Endothelial cell of umbilical vein (primary cell): ENCODE measurements at regions not wholly inside any gene's neighbourhood (a gene's known extent, or its start where the extent isn't known, plus 50 kb on each side); places are given as distances from the start of the nearest gene placed in this dataset.

Source experiments
- BruUV-seq: library from RNA; stranded (reverse); fragments of 400-500 nt; replicated peaks from 2 replicates; lab custom pipeline; 2021; lab: Mats Ljungman, UMichigan
- CTCF ChIA-PET: fragments of 300-600, 350-600 bp; sonication (Branson Sonifier 250); formaldehyde crosslinking; loops from one replicate; lab custom pipeline; 2021; ENCODE audit warnings: antibody characterized with exemption, inconsistent platforms; lab: Charles Lee
- POLR2A ChIA-PET: fragments of 300-600, 350-600 bp; sonication (Branson Sonifier 250); formaldehyde crosslinking; loops from one replicate; lab custom pipeline; 2021; ENCODE audit warnings: antibody characterized with exemption, inconsistent platforms; lab: Charles Lee
- DNase-seq: peaks from one replicate; pipeline ENCODE4 v3.0.0-alpha.2; 2011; ENCODE audit warnings: low read depth, low spot score
- FAIRE-seq: peaks from 2 replicates; lab custom pipeline; 2011; peaks lifted over from hg19 to GRCh38; lab: Jason Lieb, UNC
- H2AFZ ChIP-seq: 2 replicates; pipeline ENCODE4 v1.6.0; 2012; ENCODE audit warnings: low read depth, low read length, control low read depth, inconsistent platforms
- H3K27ac ChIP-seq: 2 replicates; pipeline ENCODE4 v1.5.1; 2011; ENCODE audit warnings: low read depth, mild to moderate bottlenecking, control low read depth, low read length, moderate library complexity; ENCODE audit not compliant: insufficient read depth
- H3K27me3 ChIP-seq, 2 experiments: 2 replicates each; pipeline versions ENCODE4 v1.6.0 to v1.6.1; 2011; ENCODE audit warnings: low read length in 2 of 2, mixed read lengths in 1 of 2; ENCODE audit not compliant: control insufficient read depth in 2 of 2, insufficient read depth in 2 of 2
- H3K36me3 ChIP-seq, 2 experiments: 2 replicates in 1 of 2; 3 replicates in 1 of 2; pipeline ENCODE4 v1.5.1; 2011; ENCODE audit warnings: low read length in 2 of 2, mild to moderate bottlenecking in 1 of 2, moderate library complexity in 1 of 2; ENCODE audit not compliant: control insufficient read depth in 2 of 2, insufficient read depth in 2 of 2; ENCODE audit errors: extremely low read depth in 1 of 2
- H3K4me1 ChIP-seq: 3 replicates; pipeline ENCODE4 v1.5.1; 2011; ENCODE audit warnings: mild to moderate bottlenecking, low read length; ENCODE audit not compliant: control insufficient read depth, insufficient read depth; ENCODE audit errors: extremely low read depth
- H3K4me2 ChIP-seq: 2 replicates; pipeline ENCODE4 v1.6.1; 2011; ENCODE audit warnings: low read length, control low read depth, mixed read lengths; ENCODE audit not compliant: insufficient read depth
- H3K4me3 ChIP-seq, 3 experiments: fragments of 200-600 bp in 1 of 3; sonication (generic), shearing (Covaris generic) in 1 of 3; replicated peaks in 1 of 3; 2 replicates each; pipeline ENCODE4 v1.5.1; 2011 to 2016; ENCODE audit warnings: control low read depth in 3 of 3, low read length in 3 of 3, mild to moderate bottlenecking in 2 of 3, inconsistent platforms in 1 of 3, low read depth in 1 of 3, moderate library complexity in 1 of 3; ENCODE audit not compliant: insufficient read depth in 1 of 3
- H3K79me2 ChIP-seq: 2 replicates; pipeline ENCODE4 v1.6.0; 2012; ENCODE audit warnings: low read length, inconsistent platforms; ENCODE audit not compliant: control insufficient read depth, insufficient read depth
- H3K9ac ChIP-seq: replicated peaks from 2 replicates; pipeline ENCODE3; 2011; ENCODE audit warnings: low read length, control low read depth; ENCODE audit not compliant: insufficient read depth; ENCODE audit errors: extremely low read depth
- H3K9me1 ChIP-seq: replicated peaks from 3 replicates; pipeline ENCODE4 v1.6.0; 2011; ENCODE audit warnings: mild to moderate bottlenecking, low read length; ENCODE audit not compliant: control insufficient read depth, insufficient read depth; ENCODE audit errors: extremely low read depth
- H3K9me3 ChIP-seq: replicated peaks from 2 replicates; pipeline ENCODE4 v1.5.1; 2012; ENCODE audit warnings: low read length, inconsistent platforms; ENCODE audit not compliant: control insufficient read depth, insufficient read depth
- H4K20me1 ChIP-seq: replicated peaks from 2 replicates; pipeline ENCODE3; 2011; ENCODE audit warnings: mild to moderate bottlenecking, low read length; ENCODE audit not compliant: control insufficient read depth, insufficient read depth; ENCODE audit errors: extremely low read depth
- CTCF ChIP-seq, 2 donors: IDR thresholded peaks; 1 replicate in 1 of 2; 2 replicates in 1 of 2; pipeline ENCODE4 v1.5.1; 2011; ENCODE audit warnings: low read length in 2 of 2, mild to moderate bottlenecking in 2 of 2, moderate library complexity in 2 of 2, control low read depth in 1 of 2, inconsistent platforms in 1 of 2, low read depth in 1 of 2; ENCODE audit not compliant: insufficient read depth in 1 of 2; ENCODE audit errors: extremely low read depth in 1 of 2
- EZH2 ChIP-seq: IDR thresholded peaks from 2 replicates; pipeline ENCODE4 v1.6.1; 2012; ENCODE audit warnings: borderline replicate concordance, low read depth, mild to moderate bottlenecking, moderate library complexity, low read length, inconsistent platforms; ENCODE audit not compliant: severe bottlenecking
- FOS ChIP-seq: IDR thresholded peaks from 2 replicates; pipeline ENCODE4 v1.6.1; 2011; ENCODE audit warnings: mild to moderate bottlenecking, low read length, moderate library complexity, borderline replicate concordance; ENCODE audit not compliant: insufficient read depth
- GATA2 ChIP-seq: IDR thresholded peaks from 2 replicates; pipeline ENCODE4 v1.7.0; 2011; ENCODE audit warnings: low read depth, mild to moderate bottlenecking, moderate library complexity, mixed read lengths, low read length; ENCODE audit not compliant: insufficient read length, insufficient read depth
- JUN ChIP-seq: IDR thresholded peaks from 2 replicates; pipeline ENCODE4 v1.6.1; 2011; ENCODE audit warnings: borderline replicate concordance, low read depth; ENCODE audit not compliant: insufficient read length, insufficient read depth
- MYC ChIP-seq: IDR thresholded peaks from one replicate; pipeline ENCODE4 v1.6.1; 2011; ENCODE audit warnings: mild to moderate bottlenecking, low read depth, low read length
- POLR2A ChIP-seq: IDR thresholded peaks from 2 replicates; pipeline ENCODE4 v1.6.1; 2012; ENCODE audit warnings: low read depth, mild to moderate bottlenecking, control low read depth, low read length
- POLR2AphosphoS5 ChIP-seq: IDR thresholded peaks from 2 replicates; pipeline ENCODE4 v1.6.1; 2012; ENCODE audit warnings: low read depth, mild to moderate bottlenecking, control low read depth, low read length, moderate library complexity; ENCODE audit not compliant: insufficient read depth
- dilution Hi-C: fragments of 300-500 bp; cut with MboI; formaldehyde crosslinking; loops from one replicate; pipeline ENCODE4 v1.15.0; 2019; ENCODE audit warnings: low sequenced_read_pairs; ENCODE audit not compliant: extremely low pct_ligation_motif_present
- intact Hi-C: fragments of 100-400 bp; cut with micrococcal nuclease; formaldehyde crosslinking; loops from one replicate; pipeline ENCODE4 v1.10.0; 2022
- TF ChIP-seq, protein P1 (sequence below): IDR thresholded peaks from 2 replicates; pipeline ENCODE4 v1.6.1; 2011; ENCODE audit not compliant: insufficient read depth, insufficient read length

DNA sequence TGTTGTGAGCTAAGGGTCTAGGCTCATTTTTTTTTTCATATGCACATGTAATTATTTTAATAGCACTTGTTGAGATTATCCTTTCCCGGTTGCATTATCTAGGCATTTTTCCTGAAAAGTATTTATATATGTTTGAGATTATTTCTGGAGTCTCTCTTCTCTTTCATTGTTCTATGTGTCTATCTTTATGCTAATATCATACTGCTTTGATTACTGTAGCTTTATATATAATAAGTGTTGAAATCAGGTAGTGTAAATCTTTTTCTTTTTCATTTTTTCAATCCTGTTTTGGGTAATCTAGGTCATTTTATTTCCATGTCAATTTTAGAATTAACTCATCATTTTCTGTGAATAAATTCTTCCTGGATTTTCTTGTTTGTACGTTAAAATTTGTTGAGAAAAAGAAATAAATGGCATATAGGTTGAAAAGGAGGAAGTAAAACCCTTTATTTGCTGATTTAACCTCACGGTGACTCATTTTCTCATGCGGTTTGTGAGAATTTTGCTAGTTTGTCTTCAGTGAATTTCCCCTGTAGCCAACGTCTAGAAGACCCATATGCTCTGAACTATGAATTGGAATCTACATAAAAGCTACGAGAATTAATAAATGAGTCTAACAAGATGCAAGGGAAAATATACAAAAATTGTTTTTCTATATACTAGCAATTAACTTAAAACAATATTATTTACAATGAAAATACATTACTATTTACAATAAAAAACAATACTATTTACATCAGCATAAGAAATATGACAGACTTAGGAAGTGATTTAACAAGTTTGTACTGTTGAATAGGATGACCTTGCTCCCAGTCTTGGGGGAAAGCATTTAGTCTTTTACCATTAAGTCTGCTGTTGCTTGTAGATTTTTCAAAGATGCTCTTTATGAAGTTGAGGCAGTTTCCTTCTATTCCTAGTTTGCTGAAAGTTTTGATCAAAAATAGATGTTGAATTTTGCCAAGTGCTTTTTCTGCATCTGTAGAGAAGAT is 105.0 kb downstream of the SNAPC1 start:
- DNase-seq (no peak), FAIRE-seq (no peak)
- Histone ChIP-seq H3K4me2 (no peak overlapping the region), H2AFZ (no peak overlapping the region), H3K9me1 (no peaks in the 10 kb centered on the region), H3K9ac (no peak overlapping the region), H4K20me1 (no peaks in the 10 kb centered on the region), H3K27me3 (peaks cover 0 to 32% of the 10 kb centered on the region in 2 experiments), H3K79me2 (no peaks in the 10 kb centered on the region), H3K9me3 (no peaks in the 10 kb centered on the region), H3K27ac (no peak overlapping the region), H3K36me3 (no peaks in the 10 kb centered on the region), H3K4me1 (no peaks in the 10 kb centered on the region), H3K4me3 (no peak overlapping the region)
- BruUV-seq: no TSS peak
- ChIA-PET POLR2A (no interaction called here), CTCF (no interaction called here)
- intact Hi-C loops: no loop called here
- TF ChIP-seq, protein P1, sequence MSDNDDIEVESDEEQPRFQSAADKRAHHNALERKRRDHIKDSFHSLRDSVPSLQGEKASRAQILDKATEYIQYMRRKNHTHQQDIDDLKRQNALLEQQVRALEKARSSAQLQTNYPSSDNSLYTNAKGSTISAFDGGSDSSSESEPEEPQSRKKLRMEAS: no peak
- TF ChIP-seq CTCF (IDR thresholded peaks at IDR 0.05; ENCODE audit: extremely low read depth in 1 of 2, insufficient read depth in 1 of 2, low read depth in 1 of 2, low read length in 2 of 2): no peak
- no peak for TF ChIP-seq FOS
- TF ChIP-seq JUN: no peak
- no peak for TF ChIP-seq GATA2
- no peak for TF ChIP-seq POLR2AphosphoS5
- no peak for TF ChIP-seq EZH2
- no peak for TF ChIP-seq POLR2A
- TF ChIP-seq MYC: no peak
- dilution Hi-C loops: no loop called here
